K562 (cell line): ENCODE measurements at regions not wholly inside any gene's neighbourhood (a gene's known extent, or its start where the extent isn't known, plus 50 kb on each side); places are given as distances from the start of the nearest gene placed in this dataset.

Source experiments
- NBN ChIP-seq: fragments of 450-650 bp; IDR thresholded peaks from 2 replicates; pipeline ENCODE4 v1.6.1; 2016; ENCODE audit warnings: low read depth, mild to moderate bottlenecking
- NR3C1 ChIP-seq: sonication (generic); formaldehyde crosslinking; IDR thresholded peaks from 2 replicates; pipeline ENCODE4 v1.8.1; 2022; ENCODE audit warnings: missing genetic modification reagents
- SREBF1 ChIP-seq: fragments of 150-350 bp; IDR thresholded peaks from 2 replicates; pipeline ENCODE4 v1.6.1; 2014; ENCODE audit warnings: antibody characterized with exemption, low read depth, low read length, borderline replicate concordance
- TF ChIP-seq, protein P1 (sequence below), 3 experiments: IDR thresholded peaks in 2 of 3; conservative IDR thresholded peaks in 1 of 3; 2 replicates each; pipeline ENCODE4 v1.5.1; 2011 to 2012; ENCODE audit warnings: low read length in 3 of 3, mild to moderate bottlenecking in 3 of 3, control low read depth in 2 of 3, improper control_type of control experiment in 1 of 3, inconsistent platforms in 1 of 3, low read depth in 1 of 3, mixed read lengths in 1 of 3, moderate library complexity in 1 of 3; ENCODE audit not compliant: insufficient read depth in 2 of 3
- TF ChIP-seq, protein P2 (sequence below): IDR thresholded peaks from 2 replicates; pipeline ENCODE4 v1.6.1; 2011; ENCODE audit warnings: borderline replicate concordance, low read depth, mild to moderate bottlenecking, moderate library complexity, low read length; ENCODE audit not compliant: insufficient read depth, poor library complexity, severe bottlenecking
- TF ChIP-seq, protein P3 (sequence below): fragments of 450-650 bp; conservative IDR thresholded peaks from 2 replicates; pipeline ENCODE4 v1.6.1; 2016; ENCODE audit warnings: missing genetic modification characterization, low read depth, mild to moderate bottlenecking, control low read depth, missing compliant biosample characterization

DNA sequence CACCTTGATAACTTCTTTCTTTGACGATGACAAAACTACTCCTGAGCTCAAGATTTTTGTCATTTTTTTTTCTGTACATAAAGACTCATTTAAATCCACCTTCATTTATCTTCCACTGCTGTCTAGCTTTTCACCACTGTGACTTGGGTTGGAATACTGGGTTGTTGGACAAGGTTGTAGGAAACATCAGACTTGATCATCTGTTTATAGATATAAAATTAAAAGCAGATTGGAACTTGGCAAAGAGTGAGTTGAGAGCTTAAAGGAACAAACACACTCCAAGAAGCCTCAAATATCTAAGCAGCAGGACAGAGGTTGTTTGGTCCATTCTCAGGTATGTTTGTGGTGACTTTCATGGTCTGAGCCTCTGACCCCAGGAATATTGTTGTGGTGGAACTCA is 141.7 kb upstream of the NDN start:
- TF ChIP-seq, protein P1, sequence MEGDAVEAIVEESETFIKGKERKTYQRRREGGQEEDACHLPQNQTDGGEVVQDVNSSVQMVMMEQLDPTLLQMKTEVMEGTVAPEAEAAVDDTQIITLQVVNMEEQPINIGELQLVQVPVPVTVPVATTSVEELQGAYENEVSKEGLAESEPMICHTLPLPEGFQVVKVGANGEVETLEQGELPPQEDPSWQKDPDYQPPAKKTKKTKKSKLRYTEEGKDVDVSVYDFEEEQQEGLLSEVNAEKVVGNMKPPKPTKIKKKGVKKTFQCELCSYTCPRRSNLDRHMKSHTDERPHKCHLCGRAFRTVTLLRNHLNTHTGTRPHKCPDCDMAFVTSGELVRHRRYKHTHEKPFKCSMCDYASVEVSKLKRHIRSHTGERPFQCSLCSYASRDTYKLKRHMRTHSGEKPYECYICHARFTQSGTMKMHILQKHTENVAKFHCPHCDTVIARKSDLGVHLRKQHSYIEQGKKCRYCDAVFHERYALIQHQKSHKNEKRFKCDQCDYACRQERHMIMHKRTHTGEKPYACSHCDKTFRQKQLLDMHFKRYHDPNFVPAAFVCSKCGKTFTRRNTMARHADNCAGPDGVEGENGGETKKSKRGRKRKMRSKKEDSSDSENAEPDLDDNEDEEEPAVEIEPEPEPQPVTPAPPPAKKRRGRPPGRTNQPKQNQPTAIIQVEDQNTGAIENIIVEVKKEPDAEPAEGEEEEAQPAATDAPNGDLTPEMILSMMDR (IDR thresholded peaks at IDR 0.05 in 2 of 3, conservative IDR thresholded peaks at IDR 0.05 in 1 of 3; ENCODE audit: insufficient read depth in 2 of 3, low read depth in 1 of 3, low read length in 3 of 3) = no peak
- TF ChIP-seq NBN (no peak), NR3C1 (no peak), SREBF1 (no peak)
- TF ChIP-seq, protein P2, sequence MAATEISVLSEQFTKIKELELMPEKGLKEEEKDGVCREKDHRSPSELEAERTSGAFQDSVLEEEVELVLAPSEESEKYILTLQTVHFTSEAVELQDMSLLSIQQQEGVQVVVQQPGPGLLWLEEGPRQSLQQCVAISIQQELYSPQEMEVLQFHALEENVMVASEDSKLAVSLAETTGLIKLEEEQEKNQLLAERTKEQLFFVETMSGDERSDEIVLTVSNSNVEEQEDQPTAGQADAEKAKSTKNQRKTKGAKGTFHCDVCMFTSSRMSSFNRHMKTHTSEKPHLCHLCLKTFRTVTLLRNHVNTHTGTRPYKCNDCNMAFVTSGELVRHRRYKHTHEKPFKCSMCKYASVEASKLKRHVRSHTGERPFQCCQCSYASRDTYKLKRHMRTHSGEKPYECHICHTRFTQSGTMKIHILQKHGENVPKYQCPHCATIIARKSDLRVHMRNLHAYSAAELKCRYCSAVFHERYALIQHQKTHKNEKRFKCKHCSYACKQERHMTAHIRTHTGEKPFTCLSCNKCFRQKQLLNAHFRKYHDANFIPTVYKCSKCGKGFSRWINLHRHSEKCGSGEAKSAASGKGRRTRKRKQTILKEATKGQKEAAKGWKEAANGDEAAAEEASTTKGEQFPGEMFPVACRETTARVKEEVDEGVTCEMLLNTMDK = no peak
- TF ChIP-seq, protein P3, sequence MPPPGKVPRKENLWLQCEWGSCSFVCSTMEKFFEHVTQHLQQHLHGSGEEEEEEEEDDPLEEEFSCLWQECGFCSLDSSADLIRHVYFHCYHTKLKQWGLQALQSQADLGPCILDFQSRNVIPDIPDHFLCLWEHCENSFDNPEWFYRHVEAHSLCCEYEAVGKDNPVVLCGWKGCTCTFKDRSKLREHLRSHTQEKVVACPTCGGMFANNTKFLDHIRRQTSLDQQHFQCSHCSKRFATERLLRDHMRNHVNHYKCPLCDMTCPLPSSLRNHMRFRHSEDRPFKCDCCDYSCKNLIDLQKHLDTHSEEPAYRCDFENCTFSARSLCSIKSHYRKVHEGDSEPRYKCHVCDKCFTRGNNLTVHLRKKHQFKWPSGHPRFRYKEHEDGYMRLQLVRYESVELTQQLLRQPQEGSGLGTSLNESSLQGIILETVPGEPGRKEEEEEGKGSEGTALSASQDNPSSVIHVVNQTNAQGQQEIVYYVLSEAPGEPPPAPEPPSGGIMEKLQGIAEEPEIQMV (tag) = no peak
